GM23338 (cell line): ENCODE measurements at regions not wholly inside any gene's neighbourhood (a gene's known extent, or its start where the extent isn't known, plus 50 kb on each side); places are given as distances from the start of the nearest gene placed in this dataset.

ENCODE experiments used
- CTCF ChIP-seq, 2 experiments: fragments of 200-600 bp in 1 of 2; sonication (generic) in 1 of 2; conservative IDR thresholded peaks; 2 replicates each; pipeline versions ENCODE4 v1.5.1 to v1.6.1; 2016 to 2017; ENCODE audit warnings: antibody characterized with exemption in 2 of 2, low read depth in 2 of 2, mild to moderate bottlenecking in 2 of 2, moderate library complexity in 1 of 2
- EZH2phosphoT487 ChIP-seq: fragments of 200-600 bp; sonication (generic); IDR thresholded peaks from one replicate; pipeline ENCODE4 v1.8.1; 2018; ENCODE audit warnings: antibody characterized with exemption; ENCODE audit not compliant: unreplicated experiment

- no peak for TF ChIP-seq EZH2phosphoT487
- no peak for TF ChIP-seq CTCF (conservative IDR thresholded peaks at IDR 0.05; ENCODE audit: low read depth in 2 of 2)
Measured at GRCh38 chr3:165378761-165379160, 182.6 kb upstream of the SLITRK3 start.
